T-cell (primary cell): ENCODE measurements at regions not wholly inside any gene's neighbourhood (a gene's known extent, or its start where the extent isn't known, plus 50 kb on each side); places are given as distances from the start of the nearest gene placed in this dataset.

Experiments
- ATAC-seq, 4 experiments: fragments of 200-7000 bp in 3 of 4; fragments of 150-1000 bp in 1 of 4; cut with Tn5 transposase; replicated peaks in 1 of 4; 1 replicate in 3 of 4; 2 replicates in 1 of 4; pipeline ENCODE4 v1.10.0; 2021; ENCODE audit warnings: moderate library complexity in 3 of 4, mild to moderate bottlenecking in 2 of 4, moderate number of reproducible peaks in 1 of 4
- CTCF ChIA-PET, 2 donors: fragments of 300-600 bp; sonication (Branson Sonifier 250); formaldehyde crosslinking; loops; one replicate each; lab custom pipeline; 2022; ENCODE audit warnings: antibody characterized with exemption in 2 of 2; lab: Charles Lee
- POLR2A ChIA-PET, 2 donors: fragments of 300-600 bp; sonication (Branson Sonifier 250); formaldehyde crosslinking; loops; one replicate each; lab custom pipeline; 2022; ENCODE audit warnings: antibody characterized with exemption in 2 of 2; lab: Charles Lee
- DNase-seq, 35 experiments: peaks; one replicate each; pipeline versions ENCODE4 v3.0.0 to v3.0.0-alpha.2; 2013 to 2023
- H3K27ac ChIP-seq: one replicate; pipeline ENCODE4 v1.5.1; 2013; ENCODE audit warnings: low read length
- H3K27me3 ChIP-seq, 2 experiments: replicated peaks in 1 of 2; 1 replicate in 1 of 2; 2 replicates in 1 of 2; pipeline versions ENCODE4 v1.6.1 to v1.7.0; 2013; ENCODE audit warnings: low read length in 1 of 2, mixed read lengths in 1 of 2; ENCODE audit not compliant: control insufficient read depth in 2 of 2, insufficient read depth in 2 of 2; ENCODE audit errors: extremely low read depth in 1 of 2
- H3K36me3 ChIP-seq, 2 donors: 1 replicate in 1 of 2; 2 replicates in 1 of 2; pipeline versions ENCODE4 v1.6.1 to v1.7.0; 2013; ENCODE audit warnings: low read length in 1 of 2; ENCODE audit not compliant: control insufficient read depth in 2 of 2, insufficient read depth in 1 of 2; ENCODE audit errors: extremely low read depth in 1 of 2
- H3K4me1 ChIP-seq, 2 experiments: 1 replicate in 1 of 2; 2 replicates in 1 of 2; pipeline versions ENCODE4 v1.6.1 to v1.7.0; 2013; ENCODE audit warnings: low read length in 2 of 2, mixed read lengths in 1 of 2; ENCODE audit not compliant: insufficient read depth in 2 of 2, control insufficient read depth in 1 of 2; ENCODE audit errors: extremely low read depth in 1 of 2
- H3K4me3 ChIP-seq, 2 donors: 1 replicate in 1 of 2; 2 replicates in 1 of 2; pipeline versions ENCODE4 v1.5.1 to v1.7.0; 2013; ENCODE audit warnings: mild to moderate bottlenecking in 2 of 2, low read length in 1 of 2, moderate library complexity in 1 of 2; ENCODE audit not compliant: control insufficient read depth in 1 of 2; ENCODE audit errors: extremely low read depth in 1 of 2
- H3K9me3 ChIP-seq: 2 replicates; pipeline ENCODE4 v1.7.0; 2013
- H3K27ac Mint-ChIP-seq, 2 donors: one replicate each; pipeline ENCODE4 v1.8.0; 2020 to 2021; ENCODE audit warnings: mild to moderate bottlenecking in 2 of 2, mixed read lengths in 2 of 2
- H3K27me3 Mint-ChIP-seq, 2 donors: one replicate each; pipeline ENCODE4 v1.8.0; 2021 to 2022; ENCODE audit warnings: mixed read lengths in 2 of 2
- H3K36me3 Mint-ChIP-seq: one replicate; pipeline ENCODE4 v1.8.0; 2021; ENCODE audit warnings: mixed read lengths
- H3K4me1 Mint-ChIP-seq, 3 donors: one replicate each; pipeline ENCODE4 v1.8.0; 2020 to 2022; ENCODE audit warnings: mixed read lengths in 3 of 3, mild to moderate bottlenecking in 1 of 3
- H3K4me3 Mint-ChIP-seq, 3 donors: one replicate each; pipeline ENCODE4 v1.8.0; 2020 to 2022; ENCODE audit warnings: mild to moderate bottlenecking in 3 of 3, mixed read lengths in 3 of 3, moderate library complexity in 3 of 3
- H3K9me3 Mint-ChIP-seq, 3 donors: one replicate each; pipeline ENCODE4 v1.8.0; 2020 to 2022; ENCODE audit warnings: mixed read lengths in 3 of 3
- WGBS: methylation state at CpG from one replicate; pipeline ENCODE4 v1.1.5; 2013; ENCODE audit warnings: missing lambda C conversion rate; ENCODE audit not compliant: insufficient coverage; 5-methylcytosine and 5-hydroxymethylcytosine counted together

DNA sequence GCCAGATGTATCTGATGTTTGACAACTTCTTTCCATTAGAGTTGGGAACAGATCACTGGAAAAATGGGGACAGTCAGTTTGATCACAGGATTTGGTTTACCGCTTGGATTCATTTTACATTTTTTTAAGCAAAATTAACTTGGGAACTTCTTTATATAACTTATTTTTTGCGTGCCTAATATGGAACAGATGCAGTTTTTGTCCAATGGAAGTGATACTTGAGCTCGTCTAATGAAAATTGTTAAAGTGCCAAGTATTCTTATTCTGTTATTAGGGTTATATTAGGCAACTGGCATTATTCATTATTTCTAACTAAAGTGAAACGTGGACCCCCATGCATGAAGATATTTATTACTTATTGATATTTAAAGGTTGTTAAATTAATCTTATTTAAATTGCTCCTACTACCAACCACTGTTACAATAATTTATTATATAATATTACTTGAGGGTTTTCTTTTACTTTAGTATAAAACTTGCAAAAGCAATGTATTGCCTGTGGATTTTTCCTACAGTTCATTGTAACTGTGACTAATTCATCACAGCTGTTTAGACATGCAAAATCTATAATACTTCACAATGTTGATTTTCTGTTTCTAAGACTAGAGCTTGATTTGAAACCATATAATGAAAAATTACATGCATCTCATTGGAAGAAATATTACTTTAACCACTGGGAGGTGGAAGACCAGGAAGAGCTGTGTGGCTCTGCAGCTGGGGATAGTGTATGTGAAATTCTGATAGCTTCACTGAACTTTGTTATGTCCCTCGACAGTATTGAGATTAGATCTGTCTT, 787.3 kb upstream of the WWC1 start:
- Histone ChIP-seq H3K9me3 (no peaks in the 10 kb centered on the region), H3K27ac (no peak overlapping the region), H3K4me3 (no peak overlapping the region), H3K36me3 (no peaks in the 10 kb centered on the region), H3K4me1 (no peaks in the 10 kb centered on the region), H3K27me3 (no peaks in the 10 kb centered on the region)
- peaks cover 0 to 11% (median 4%) of the 10 kb centered on the region in 3 donors for H3K9me3 Mint-ChIP-seq
- ChIA-PET POLR2A (no interaction called here), CTCF (no interaction called here)
- ATAC-seq (no peak), DNase-seq (no peak)
- no peak overlapping the region for H3K4me3 Mint-ChIP-seq
- no peaks in the 10 kb centered on the region for H3K27me3 Mint-ChIP-seq
- no CpG with 5 or more reads among the region's 5 CpGs for WGBS
- H3K36me3 Mint-ChIP-seq, result no peaks in the 10 kb centered on the region
- H3K27ac Mint-ChIP-seq, result no peak overlapping the region
- no peaks in the 10 kb centered on the region for H3K4me1 Mint-ChIP-seq

GRCh38 chr5:167507463-167508233, 783.8 kb upstream of the WWC1 start:
- ChIA-PET POLR2A (interaction anchor here in 1 of 2 donors (0.6 to 0.7 kb wide), 2 partner anchors 50 to 1434 kb away, joined by 3 to 8 read pairs; no protein-coding TSS in a partner anchor), CTCF (no interaction called here)
- peaks cover 0 to 6% (median 0%) of the 10 kb centered on the region in 3 donors for H3K9me3 Mint-ChIP-seq
- no peaks in the 10 kb centered on the region for H3K36me3 Mint-ChIP-seq
- ATAC-seq, result no peak
- no peak overlapping the region for H3K4me3 ChIP-seq
- H3K27ac Mint-ChIP-seq, result no peak overlapping the region
- H3K27me3 Mint-ChIP-seq, result no peaks in the 10 kb centered on the region
- no peak overlapping the region for H3K4me3 Mint-ChIP-seq
- H3K27me3 ChIP-seq, result no peaks in the 10 kb centered on the region
- H3K4me1 ChIP-seq, result no peaks in the 10 kb centered on the region
- no peak for DNase-seq
- no peaks in the 10 kb centered on the region for H3K4me1 Mint-ChIP-seq
- no peaks in the 10 kb centered on the region for H3K36me3 ChIP-seq
- 40% methylated on average over 1 of the region's 4 CpGs for WGBS
- no peak overlapping the region for H3K27ac ChIP-seq
- H3K9me3 ChIP-seq, result no peaks in the 10 kb centered on the region

- Histone ChIP-seq H3K27ac (no peak overlapping the region), H3K4me3 (no peak overlapping the region), H3K36me3 (no peaks in the 10 kb centered on the region), H3K9me3 (no peaks in the 10 kb centered on the region), H3K4me1 (no peaks in the 10 kb centered on the region), H3K27me3 (no peaks in the 10 kb centered on the region)
- H3K4me3 Mint-ChIP-seq, result no peak overlapping the region
- H3K27me3 Mint-ChIP-seq, result no peaks in the 10 kb centered on the region
- ATAC-seq (no peak), DNase-seq (no peak)
- no CpG with 5 or more reads among the region's 3 CpGs for WGBS
- no peaks in the 10 kb centered on the region for H3K36me3 Mint-ChIP-seq
- POLR2A ChIA-PET, result no interaction called here
- no peaks in the 10 kb centered on the region for H3K4me1 Mint-ChIP-seq
- H3K9me3 Mint-ChIP-seq, result peaks cover 0 to 7% (median 6%) of the 10 kb centered on the region in 3 donors
- CTCF ChIA-PET, result no interaction called here
- no peak overlapping the region for H3K27ac Mint-ChIP-seq
These were observed 782.4 kb upstream of the WWC1 start for GRCh38 chr5:167509076-167509475.

DNA sequence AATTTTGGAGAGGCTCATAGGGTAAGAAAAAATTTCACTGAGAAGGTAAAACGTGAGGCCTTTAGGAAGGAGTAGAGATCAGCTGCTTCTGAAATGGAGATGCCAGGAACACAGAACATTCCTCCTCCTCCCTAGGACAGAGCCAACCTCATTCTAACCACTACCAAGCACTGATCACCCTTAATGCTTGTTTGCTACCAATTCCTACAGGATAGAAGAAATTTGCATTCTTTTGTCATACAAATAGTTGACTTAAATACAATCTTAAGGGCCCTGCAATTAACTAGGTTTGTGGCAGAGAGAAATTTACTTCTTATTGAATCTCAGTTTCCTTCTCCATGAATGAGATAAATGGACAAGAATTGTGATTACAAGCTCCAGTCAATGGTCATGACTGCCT, 780.2 kb upstream of the WWC1 start:
- H3K4me1 ChIP-seq, result no peaks in the 10 kb centered on the region
- POLR2A ChIA-PET, result no interaction called here

DNA sequence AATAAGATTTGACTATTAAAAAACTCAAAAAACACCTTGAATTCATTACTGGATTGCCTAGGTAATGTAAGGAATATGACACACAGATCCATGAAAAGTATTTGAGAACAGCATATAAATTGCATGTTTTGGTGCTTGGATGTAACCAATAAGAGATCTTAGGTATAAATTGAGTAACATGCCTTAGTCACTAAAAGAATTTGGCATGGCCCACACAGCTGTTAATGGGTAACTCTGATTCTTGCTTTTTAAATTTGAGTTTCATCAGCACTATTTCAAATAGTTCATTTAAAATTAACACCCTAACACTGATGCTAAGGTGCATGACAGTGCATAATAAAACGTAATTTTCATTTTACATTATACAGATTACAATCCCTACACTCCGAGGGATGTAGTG, 779.3 kb upstream of the WWC1 start:
- H3K36me3 ChIP-seq, result no peaks in the 10 kb centered on the region
- no peaks in the 10 kb centered on the region for H3K36me3 Mint-ChIP-seq

More for the DNA sequence above, 780.2 kb upstream of the WWC1 start:
- Histone ChIP-seq H3K9me3 (no peaks in the 10 kb centered on the region), H3K27ac (no peak overlapping the region), H3K4me3 (no peak overlapping the region), H3K36me3 (no peaks in the 10 kb centered on the region), H3K27me3 (no peaks in the 10 kb centered on the region)
- Mint-ChIP-seq H3K27me3 (no peaks in the 10 kb centered on the region), H3K9me3 (peaks cover 0 to 7% (median 6%) of the 10 kb centered on the region in 3 donors), H3K36me3 (no peaks in the 10 kb centered on the region), H3K27ac (no peak overlapping the region), H3K4me1 (no peaks in the 10 kb centered on the region), H3K4me3 (no peak overlapping the region)
- WGBS, result no CpG with 5 or more reads among the region's 1 CpG
- DNase-seq, result no peak
- CTCF ChIA-PET, result no interaction called here
- ATAC-seq, result no peak

DNA sequence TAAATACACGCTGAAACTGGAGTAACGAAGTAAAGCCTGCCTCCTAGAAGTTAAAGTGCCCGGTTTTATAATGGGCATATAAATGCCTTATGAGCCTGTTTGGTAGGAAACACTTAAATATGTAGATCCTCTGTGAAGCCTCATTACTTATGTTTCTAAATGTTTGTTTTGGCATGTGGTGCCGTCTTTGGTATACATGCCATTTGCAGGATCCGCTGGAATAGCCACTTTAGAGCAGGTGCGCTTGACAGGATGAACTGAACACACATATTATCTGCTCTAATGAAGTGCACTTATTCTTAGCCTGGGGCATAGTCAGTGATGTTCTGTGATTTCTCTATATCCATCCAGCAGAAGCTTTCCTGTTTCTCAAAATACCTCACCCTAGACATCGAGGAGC, 778.1 kb upstream of the WWC1 start:
- H3K27ac ChIP-seq, result no peak overlapping the region
- Mint-ChIP-seq H3K36me3 (no peaks in the 10 kb centered on the region), H3K27ac (no peak overlapping the region), H3K4me3 (no peak overlapping the region), H3K4me1 (no peaks in the 10 kb centered on the region), H3K9me3 (peaks cover 0 to 11% (median 6%) of the 10 kb centered on the region in 3 donors), H3K27me3 (no peaks in the 10 kb centered on the region)
- WGBS, result 80% methylated on average over 2 of the region's 7 CpGs
- no peaks in the 10 kb centered on the region for H3K36me3 ChIP-seq
- H3K9me3 ChIP-seq, result no peaks in the 10 kb centered on the region
- CTCF ChIA-PET, result no interaction called here
- POLR2A ChIA-PET, result no interaction called here
- H3K4me3 ChIP-seq, result no peak overlapping the region
- no peak for DNase-seq
- H3K27me3 ChIP-seq, result no peaks in the 10 kb centered on the region
- no peaks in the 10 kb centered on the region for H3K4me1 ChIP-seq
- no peak for ATAC-seq

More for the DNA sequence above, 779.3 kb upstream of the WWC1 start:
- ChIA-PET CTCF (no interaction called here), POLR2A (no interaction called here)
- ATAC-seq (no peak), DNase-seq (no peak)
- Histone ChIP-seq H3K4me1 (no peaks in the 10 kb centered on the region), H3K27ac (no peak overlapping the region), H3K4me3 (no peak overlapping the region), H3K9me3 (no peaks in the 10 kb centered on the region), H3K27me3 (no peaks in the 10 kb centered on the region)
- peaks cover 0 to 8% (median 6%) of the 10 kb centered on the region in 3 donors for H3K9me3 Mint-ChIP-seq
- no peaks in the 10 kb centered on the region for H3K27me3 Mint-ChIP-seq
- no CpG with 5 or more reads among the region's 2 CpGs for WGBS
- H3K27ac Mint-ChIP-seq, result no peak overlapping the region
- no peak overlapping the region for H3K4me3 Mint-ChIP-seq
- H3K4me1 Mint-ChIP-seq, result no peaks in the 10 kb centered on the region
